GM23338 (cell line): ENCODE measurements at regions not wholly inside any gene's neighbourhood (a gene's known extent, or its start where the extent isn't known, plus 50 kb on each side); places are given as distances from the start of the nearest gene placed in this dataset.

Experiments
- CTCF ChIP-seq, 2 experiments: fragments of 200-600 bp in 1 of 2; sonication (generic) in 1 of 2; conservative IDR thresholded peaks; 2 replicates each; pipeline versions ENCODE4 v1.5.1 to v1.6.1; 2016 to 2017; ENCODE audit warnings: antibody characterized with exemption in 2 of 2, low read depth in 2 of 2, mild to moderate bottlenecking in 2 of 2, moderate library complexity in 1 of 2
- ETS1 ChIP-seq: IDR thresholded peaks from 2 replicates; pipeline ENCODE4 v1.6.1; 2016; ENCODE audit warnings: antibody characterized with exemption
- EZH2 ChIP-seq: fragments of 200-600 bp; sonication (generic); IDR thresholded peaks from one replicate; pipeline ENCODE4 v1.8.0; 2017; ENCODE audit warnings: antibody characterized with exemption, mild to moderate bottlenecking, low read depth; ENCODE audit not compliant: unreplicated experiment
- EZH2phosphoT487 ChIP-seq: fragments of 200-600 bp; sonication (generic); IDR thresholded peaks from one replicate; pipeline ENCODE4 v1.8.1; 2018; ENCODE audit warnings: antibody characterized with exemption; ENCODE audit not compliant: unreplicated experiment
- JUNB ChIP-seq: IDR thresholded peaks from one replicate; pipeline ENCODE4 v1.6.1; 2016; ENCODE audit warnings: antibody characterized with exemption; ENCODE audit not compliant: unreplicated experiment
- POLR2AphosphoS5 ChIP-seq: IDR thresholded peaks from 2 replicates; pipeline ENCODE4 v1.6.1; 2016; ENCODE audit warnings: antibody characterized with exemption, low read depth
- STAT1 ChIP-seq: IDR thresholded peaks from one replicate; pipeline ENCODE4 v1.6.1; 2016; ENCODE audit warnings: antibody characterized with exemption; ENCODE audit not compliant: unreplicated experiment
- ZNF331 ChIP-seq: fragments of 250-450 bp; sonication (Bioruptor Pico); IDR thresholded peaks from 2 replicates; pipeline ENCODE4 v1.5.0; 2020; ENCODE audit warnings: low read depth, mild to moderate bottlenecking, moderate library complexity

- no peak for TF ChIP-seq EZH2phosphoT487
- no peak for TF ChIP-seq ETS1
- no peak for TF ChIP-seq CTCF (conservative IDR thresholded peaks at IDR 0.05; ENCODE audit: low read depth in 2 of 2)
- TF ChIP-seq STAT1: no peak
- no peak for TF ChIP-seq JUNB
- TF ChIP-seq EZH2: no peak
- no peak for TF ChIP-seq POLR2AphosphoS5
- no peak for TF ChIP-seq ZNF331 (CRISPR knock-in tag)
Measured at GRCh38 chr9:115211413-115212124, 93.6 kb upstream of the TNC start.
